ENCODE measurements at regions not wholly inside any gene's neighbourhood (a gene's known extent, or its start where the extent isn't known, plus 50 kb on each side); places are given as distances from the start of the nearest gene placed in this dataset.

DNA sequence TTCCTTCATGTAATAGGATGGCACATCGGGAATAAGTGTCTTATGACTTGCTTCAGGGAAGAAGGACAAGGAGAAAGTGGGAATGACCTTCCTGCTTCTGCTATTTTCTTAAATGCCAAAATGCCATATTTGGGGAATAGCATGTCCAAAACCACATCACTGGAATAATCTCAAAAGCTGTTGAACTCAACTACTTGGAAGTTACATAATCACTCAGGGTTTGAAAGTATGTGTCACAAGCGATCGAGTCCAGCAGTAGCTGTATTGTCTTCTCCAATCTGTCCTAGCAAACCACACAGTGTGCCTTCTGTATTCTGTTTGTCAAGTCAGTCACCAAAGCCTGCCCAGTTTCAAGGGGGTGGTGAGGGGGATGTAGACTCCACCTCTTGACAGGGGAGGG, 58.3 kb upstream of the GADL1 start:
- Histone ChIP-seq H3K27me3 (ENCODE audit: insufficient read depth, low read length, poor library complexity, severe bottlenecking) (no peaks in the 10 kb centered on the region), H3K4me1 (ENCODE audit: insufficient read depth, low read length, poor library complexity, severe bottlenecking) (no peaks in the 10 kb centered on the region)

GRCh38 chr3:30954426-30954825, 60.0 kb upstream of the GADL1 start:
- Histone ChIP-seq H3K4me3 (ENCODE audit: low read length, poor library complexity, severe bottlenecking) (no peak overlapping the region), H3K27me3 (ENCODE audit: insufficient read depth, low read length, poor library complexity, severe bottlenecking) (no peaks in the 10 kb centered on the region), H3K36me3 (ENCODE audit: insufficient read depth, low read length) (no peaks in the 10 kb centered on the region), H3K79me2 (ENCODE audit: insufficient read depth, low read length) (no peaks in the 10 kb centered on the region), H3K4me2 (ENCODE audit: low read depth, low read length, poor library complexity, severe bottlenecking) (no peak overlapping the region), H2AFZ (ENCODE audit: low read length) (no peak overlapping the region), H3K9me3 (ENCODE audit: insufficient read depth, low read depth, low read length) (peaks cover 7% of the 10 kb centered on the region; the same call in 1 of the 2 replicates), H3K4me1 (ENCODE audit: insufficient read depth, low read length, poor library complexity, severe bottlenecking) (no peaks in the 10 kb centered on the region), H3K9ac (ENCODE audit: low read depth, low read length, poor library complexity, severe bottlenecking) (no peak overlapping the region), H3F3A (ENCODE audit: low read depth) (no peaks in the 10 kb centered on the region), H4K20me1 (ENCODE audit: insufficient read depth, low read length, poor library complexity, severe bottlenecking) (no peaks in the 10 kb centered on the region), H3K9me2 (replicated peaks; ENCODE audit: low read depth, low read length) (no peaks in the 10 kb centered on the region)
- TF ChIP-seq, protein P1, sequence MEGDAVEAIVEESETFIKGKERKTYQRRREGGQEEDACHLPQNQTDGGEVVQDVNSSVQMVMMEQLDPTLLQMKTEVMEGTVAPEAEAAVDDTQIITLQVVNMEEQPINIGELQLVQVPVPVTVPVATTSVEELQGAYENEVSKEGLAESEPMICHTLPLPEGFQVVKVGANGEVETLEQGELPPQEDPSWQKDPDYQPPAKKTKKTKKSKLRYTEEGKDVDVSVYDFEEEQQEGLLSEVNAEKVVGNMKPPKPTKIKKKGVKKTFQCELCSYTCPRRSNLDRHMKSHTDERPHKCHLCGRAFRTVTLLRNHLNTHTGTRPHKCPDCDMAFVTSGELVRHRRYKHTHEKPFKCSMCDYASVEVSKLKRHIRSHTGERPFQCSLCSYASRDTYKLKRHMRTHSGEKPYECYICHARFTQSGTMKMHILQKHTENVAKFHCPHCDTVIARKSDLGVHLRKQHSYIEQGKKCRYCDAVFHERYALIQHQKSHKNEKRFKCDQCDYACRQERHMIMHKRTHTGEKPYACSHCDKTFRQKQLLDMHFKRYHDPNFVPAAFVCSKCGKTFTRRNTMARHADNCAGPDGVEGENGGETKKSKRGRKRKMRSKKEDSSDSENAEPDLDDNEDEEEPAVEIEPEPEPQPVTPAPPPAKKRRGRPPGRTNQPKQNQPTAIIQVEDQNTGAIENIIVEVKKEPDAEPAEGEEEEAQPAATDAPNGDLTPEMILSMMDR (conservative IDR thresholded peaks at IDR 0.05; ENCODE audit: low read length) = no peak
- TF ChIP-seq EZH2phosphoT487 (IDR thresholded peaks at IDR 0.05; ENCODE audit: borderline replicate concordance) = no peak

More for the DNA sequence above, 58.3 kb upstream of the GADL1 start:
- no peak for TF ChIP-seq EZH2phosphoT487 (IDR thresholded peaks at IDR 0.05; ENCODE audit: borderline replicate concordance)
- TF ChIP-seq, protein P1 (conservative IDR thresholded peaks at IDR 0.05; ENCODE audit: low read length) = no peak
- no peaks in the 10 kb centered on the region for H4K20me1 ChIP-seq (ENCODE audit: insufficient read depth, low read length, poor library complexity, severe bottlenecking)
- no peak overlapping the region for H2AFZ ChIP-seq (ENCODE audit: low read length)
- H3K36me3 ChIP-seq (ENCODE audit: insufficient read depth, low read length) = no peaks in the 10 kb centered on the region
- H3K4me2 ChIP-seq (ENCODE audit: low read depth, low read length, poor library complexity, severe bottlenecking) = no peak overlapping the region
- H3F3A ChIP-seq (ENCODE audit: low read depth) = no peaks in the 10 kb centered on the region
- no peak overlapping the region for H3K4me3 ChIP-seq (ENCODE audit: low read length, poor library complexity, severe bottlenecking)
- no peaks in the 10 kb centered on the region for H3K9me2 ChIP-seq (replicated peaks; ENCODE audit: low read depth, low read length)
- no peaks in the 10 kb centered on the region for H3K79me2 ChIP-seq (ENCODE audit: insufficient read depth, low read length)
- H3K9me3 ChIP-seq (ENCODE audit: insufficient read depth, low read depth, low read length) = no peaks in the 10 kb centered on the region
- H3K9ac ChIP-seq (ENCODE audit: low read depth, low read length, poor library complexity, severe bottlenecking) = no peak overlapping the region

DNA sequence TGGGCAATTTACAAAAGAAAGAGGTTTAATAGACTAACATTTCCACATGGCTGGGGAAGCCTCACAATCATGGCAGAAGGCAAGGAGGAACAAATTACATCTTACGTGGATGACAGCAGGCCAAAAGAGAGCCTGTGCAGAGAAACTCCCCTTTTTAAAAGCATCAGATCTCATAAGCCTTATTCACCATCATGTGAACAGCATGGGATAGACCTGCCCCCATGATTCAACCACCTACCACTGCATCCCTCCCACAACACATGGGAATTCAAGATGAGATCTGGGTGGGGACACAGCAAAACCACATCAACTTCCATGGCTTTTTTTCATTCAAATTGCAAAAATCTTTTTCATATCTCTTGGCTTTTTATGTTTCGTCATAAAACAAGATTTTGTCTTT, 67.6 kb upstream of the GADL1 start:
- TF ChIP-seq EZH2phosphoT487 (IDR thresholded peaks at IDR 0.05; ENCODE audit: borderline replicate concordance) = no peak
- TF ChIP-seq, protein P1 (conservative IDR thresholded peaks at IDR 0.05; ENCODE audit: low read length) = no peak
- Histone ChIP-seq H3K9ac (ENCODE audit: low read depth, low read length, poor library complexity, severe bottlenecking) (no peak overlapping the region), H3K9me2 (replicated peaks; ENCODE audit: low read depth, low read length) (no peaks in the 10 kb centered on the region), H3K4me3 (ENCODE audit: low read length, poor library complexity, severe bottlenecking) (no peak overlapping the region), H4K20me1 (ENCODE audit: insufficient read depth, low read length, poor library complexity, severe bottlenecking) (no peaks in the 10 kb centered on the region), H2AFZ (ENCODE audit: low read length) (no peak overlapping the region), H3K4me2 (ENCODE audit: low read depth, low read length, poor library complexity, severe bottlenecking) (no peak overlapping the region), H3K27me3 (ENCODE audit: insufficient read depth, low read length, poor library complexity, severe bottlenecking) (no peaks in the 10 kb centered on the region), H3K9me3 (ENCODE audit: insufficient read depth, low read depth, low read length) (peaks cover 7% of the 10 kb centered on the region; the same call in 1 of the 2 replicates), H3K4me1 (ENCODE audit: insufficient read depth, low read length, poor library complexity, severe bottlenecking) (peaks cover 3% of the 10 kb centered on the region), H3K36me3 (ENCODE audit: insufficient read depth, low read length) (no peaks in the 10 kb centered on the region), H3F3A (ENCODE audit: low read depth) (no peaks in the 10 kb centered on the region), H3K79me2 (ENCODE audit: insufficient read depth, low read length) (no peaks in the 10 kb centered on the region)

Data from Loucy (cell line).